HG02588 (cell line): ENCODE measurements at regions not wholly inside any gene's neighbourhood (a gene's known extent, or its start where the extent isn't known, plus 50 kb on each side); places are given as distances from the start of the nearest gene placed in this dataset.

Experiments
- ATAC-seq: cut with Tn5 transposase; IDR thresholded peaks from one replicate; pipeline ENCODE4 v1.9.1; 2021; ENCODE audit warnings: mild to moderate bottlenecking, moderate library complexity; ENCODE audit not compliant: unreplicated experiment

DNA sequence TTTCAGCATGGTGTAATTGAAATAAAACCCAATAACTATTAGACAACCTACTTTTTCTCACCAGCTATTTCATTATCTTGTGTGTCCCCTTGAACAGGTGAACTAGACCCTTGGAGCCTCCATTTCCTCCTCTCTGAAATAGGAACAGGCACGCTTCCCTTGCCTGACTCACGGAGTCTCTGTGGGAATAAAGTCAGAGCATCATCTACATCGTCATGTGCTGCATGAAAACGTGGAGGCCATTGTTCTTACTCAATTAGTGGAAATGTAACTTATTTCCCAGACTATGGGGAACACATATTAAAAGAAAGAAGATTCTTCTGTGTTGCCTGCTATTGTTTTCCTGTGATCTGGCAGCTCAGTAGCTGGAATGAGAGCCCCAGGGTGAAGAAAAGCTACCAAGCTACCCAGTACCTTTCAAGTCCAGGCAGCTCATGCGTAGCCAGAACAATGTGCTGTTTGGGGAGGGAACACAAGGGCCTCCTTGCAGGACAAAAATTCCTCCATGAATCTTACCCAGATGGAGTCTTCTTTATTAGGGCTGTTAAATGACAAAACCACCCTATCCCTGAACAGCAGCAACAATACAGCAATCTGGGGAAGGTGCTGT is 59.8 kb downstream of the SOX11 start:
- ATAC-seq, result no peak

DNA sequence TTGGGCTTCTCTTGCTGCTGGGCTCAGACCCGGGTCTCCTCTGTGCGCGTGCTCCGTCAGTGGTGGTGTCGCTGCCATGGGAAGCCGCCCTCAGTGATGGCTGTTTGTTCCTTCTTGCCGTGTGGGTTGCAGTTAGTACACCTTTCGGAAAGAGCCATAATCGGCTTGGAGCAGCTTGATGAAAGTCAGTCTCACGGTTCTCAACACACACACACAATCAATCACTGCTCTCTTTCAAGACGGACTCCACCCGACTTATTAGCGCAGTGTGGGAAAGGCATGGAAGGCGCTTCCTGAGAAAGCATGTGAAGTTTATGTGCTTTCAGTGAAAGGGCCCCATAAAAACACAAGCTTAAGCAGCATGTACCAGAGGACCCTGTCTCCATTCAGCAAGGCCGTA is 64.1 kb downstream of the SOX11 start:
- no peak for ATAC-seq

DNA sequence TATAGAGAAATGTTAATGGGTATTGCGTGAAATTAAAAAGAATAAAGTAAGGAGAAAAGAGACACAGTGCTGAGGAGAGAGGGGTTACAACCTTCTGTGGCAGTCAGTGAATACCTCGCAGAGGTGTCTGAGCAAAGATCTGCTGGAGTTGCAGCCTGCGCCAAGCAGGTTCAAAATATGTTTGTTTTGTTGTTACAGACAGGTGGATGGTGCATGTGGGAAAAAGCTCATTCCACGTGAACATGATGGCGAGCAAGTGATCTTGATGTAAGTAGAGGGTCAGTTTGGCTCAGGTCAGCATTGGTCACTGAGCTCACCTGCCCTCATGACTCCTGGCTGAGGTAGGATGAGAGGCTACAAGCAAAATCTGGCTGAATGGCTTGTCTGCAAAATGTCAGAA is 66.2 kb downstream of the SOX11 start:
- no peak for ATAC-seq

DNA sequence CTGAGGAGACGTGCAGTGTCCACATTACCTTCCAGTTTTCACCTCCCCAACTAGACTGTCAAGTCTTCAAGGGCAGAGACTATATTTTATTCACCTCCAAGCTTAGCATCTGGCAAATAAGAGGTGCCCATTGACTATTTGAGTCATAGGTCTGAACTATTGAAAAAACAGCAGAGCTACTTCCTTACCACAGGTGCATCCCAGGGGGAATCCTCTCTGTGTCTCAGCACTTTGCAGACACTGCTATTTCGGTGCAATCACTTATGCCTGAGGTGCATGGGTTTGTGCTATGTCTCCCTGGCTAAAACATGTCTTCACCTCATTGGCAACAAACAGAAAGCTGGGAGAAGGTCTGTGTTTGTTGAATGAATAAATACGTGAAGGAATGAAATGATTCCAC is 67.8 kb downstream of the SOX11 start:
- ATAC-seq, result no peak

DNA sequence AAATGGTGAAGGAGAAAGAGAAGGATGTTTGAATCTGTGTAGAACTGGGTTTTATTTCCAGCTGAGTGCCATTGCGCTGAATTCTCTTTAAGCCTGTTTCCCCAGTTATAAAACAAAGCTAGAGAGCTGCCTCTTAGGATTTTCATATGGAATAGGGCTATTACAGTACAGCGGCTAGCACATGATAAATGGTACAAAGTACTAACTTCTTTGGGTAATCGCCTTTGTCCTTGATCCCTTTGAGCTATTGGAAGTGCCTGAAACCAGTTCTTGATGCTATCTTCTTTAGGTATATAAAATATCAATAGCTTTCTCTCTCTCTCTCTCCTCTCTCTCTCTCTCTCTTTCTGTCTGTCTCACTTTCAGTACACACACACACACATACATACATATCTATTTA is 71.3 kb downstream of the SOX11 start:
- ATAC-seq, result no peak

DNA sequence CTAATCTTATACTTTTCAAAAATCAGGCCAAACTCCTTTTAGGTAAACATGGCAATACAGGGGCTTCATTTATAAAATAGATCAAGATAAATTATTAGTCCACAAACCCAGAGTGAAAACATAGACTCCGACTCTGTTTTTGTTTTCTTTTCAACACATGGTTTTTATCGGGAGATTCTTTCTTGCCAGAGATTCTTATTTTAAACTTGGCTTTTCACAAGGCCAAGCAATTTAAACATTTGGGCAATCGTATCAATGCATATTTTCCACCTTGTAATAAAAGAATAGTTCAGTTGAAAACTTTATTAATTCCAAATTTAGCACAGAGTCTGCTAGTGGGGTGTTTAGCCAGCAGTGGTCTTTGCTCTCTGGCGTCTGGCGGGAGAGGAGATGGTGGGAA is 71.9 kb downstream of the SOX11 start:
- ATAC-seq, result no peak

DNA sequence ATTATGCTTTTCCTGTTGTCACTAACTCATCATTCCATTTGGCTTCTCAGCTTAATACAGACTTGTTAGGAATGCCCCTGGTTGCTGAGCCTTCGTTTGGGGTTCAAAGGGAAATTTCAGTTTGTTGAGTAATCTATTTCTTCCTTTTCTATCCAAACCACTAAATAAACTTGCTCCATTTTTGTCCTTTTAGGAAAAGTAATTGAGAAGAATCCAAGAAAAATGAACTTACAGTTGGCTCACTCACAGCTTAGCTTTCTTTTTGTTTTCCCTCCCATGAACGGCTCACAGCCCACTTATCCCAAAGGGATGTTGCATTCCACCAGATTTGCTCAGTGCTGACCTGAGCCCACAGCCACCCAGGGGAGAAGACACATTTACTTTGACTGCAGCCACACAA is 73.9 kb downstream of the SOX11 start:
- no peak for ATAC-seq

DNA sequence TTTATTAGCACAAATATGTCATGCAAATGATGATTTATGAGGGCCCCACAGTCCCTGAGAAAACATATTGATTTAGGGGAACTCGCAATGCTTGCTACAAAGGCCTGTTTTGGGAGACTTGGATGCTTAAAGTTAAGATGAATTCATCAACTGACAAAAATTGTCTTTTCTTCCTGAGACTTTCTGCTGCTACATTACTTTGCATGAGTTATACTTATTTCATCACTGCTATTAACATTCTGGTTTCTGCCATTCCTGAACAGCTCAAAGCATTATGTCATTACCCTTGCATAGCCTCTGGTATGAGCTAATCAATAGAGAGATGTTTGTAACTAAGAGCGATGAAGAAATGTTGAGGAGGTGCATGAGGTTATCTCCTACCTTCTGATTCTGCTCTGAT is 74.4 kb downstream of the SOX11 start:
- ATAC-seq, result no peak

DNA sequence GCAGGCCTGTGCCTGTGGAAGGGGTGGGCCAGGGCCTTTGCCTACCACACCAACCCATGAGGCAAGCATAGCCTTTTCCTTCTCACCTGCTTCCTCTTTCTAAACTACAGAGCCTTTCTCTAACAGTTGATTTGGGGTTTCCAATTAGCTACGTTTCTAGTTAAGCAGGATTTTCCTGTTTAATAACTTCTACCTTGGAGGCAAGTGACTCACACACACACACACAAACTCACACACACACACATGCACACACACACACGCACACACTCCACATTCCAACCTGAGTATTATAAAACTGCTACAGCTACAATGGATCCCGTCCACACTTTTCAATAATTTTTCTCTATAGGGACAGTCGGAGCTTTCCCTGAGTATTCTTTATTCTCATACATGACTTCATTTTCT is 84.9 kb downstream of the SOX11 start:
- ATAC-seq, result no peak

DNA sequence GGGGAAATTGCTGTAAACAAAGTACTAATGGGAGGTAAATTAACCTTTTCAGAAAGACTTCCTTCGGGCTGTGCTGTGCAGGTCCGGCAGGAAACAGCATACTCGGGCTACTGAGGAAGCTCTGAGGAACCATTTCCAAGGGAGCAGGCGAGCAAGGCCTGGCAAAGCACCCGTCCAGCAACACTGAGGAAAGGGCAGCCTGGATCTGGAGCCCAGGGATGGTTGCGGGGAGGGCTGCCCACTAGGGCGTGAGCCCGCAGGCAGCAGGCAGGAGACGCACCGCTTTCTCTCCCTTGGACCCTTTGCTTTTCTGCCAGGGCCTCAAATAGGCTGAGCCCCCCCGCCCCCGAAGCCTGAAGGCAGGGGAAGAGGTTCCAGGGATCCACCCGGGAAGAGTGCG is 89.5 kb downstream of the SOX11 start:
- no peak for ATAC-seq

DNA sequence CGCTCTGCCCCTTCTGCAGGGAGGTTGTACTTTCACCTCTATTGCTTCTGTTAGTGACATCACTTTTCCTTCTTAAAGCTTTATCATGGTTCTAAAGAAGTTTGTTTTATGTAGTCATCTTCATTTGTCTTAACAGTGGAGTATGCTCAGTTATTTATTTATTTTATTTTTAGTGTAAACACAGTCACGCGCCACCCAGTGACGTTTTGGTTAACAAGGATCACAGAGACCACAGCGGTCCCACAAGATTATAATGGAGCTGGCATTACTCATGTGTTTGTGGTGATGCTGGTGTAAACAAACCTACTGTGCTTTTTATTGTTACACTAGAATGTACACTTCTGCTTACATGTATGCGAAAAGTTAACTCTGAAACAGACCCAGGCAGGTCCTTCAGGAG is 89.9 kb downstream of the SOX11 start:
- no peak for ATAC-seq

DNA sequence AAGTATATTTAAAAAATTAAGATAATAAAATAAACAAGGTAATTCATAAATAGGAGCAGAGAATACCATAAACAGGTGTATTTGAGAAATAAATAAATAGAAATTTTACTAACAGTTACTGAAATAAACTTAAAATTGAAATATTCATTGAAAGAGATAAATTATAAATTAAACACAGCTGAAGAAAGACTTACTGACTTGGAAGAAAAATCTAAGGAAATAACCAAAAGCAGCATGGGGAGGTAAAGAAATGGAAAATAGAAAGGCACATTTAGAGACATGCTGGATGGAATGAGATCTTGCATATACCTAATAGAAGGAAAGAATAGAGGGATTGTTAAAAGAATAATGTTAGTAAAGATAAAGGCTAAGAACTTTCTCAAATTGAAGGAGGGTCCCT is 96.3 kb downstream of the SOX11 start:
- ATAC-seq, result no peak

DNA sequence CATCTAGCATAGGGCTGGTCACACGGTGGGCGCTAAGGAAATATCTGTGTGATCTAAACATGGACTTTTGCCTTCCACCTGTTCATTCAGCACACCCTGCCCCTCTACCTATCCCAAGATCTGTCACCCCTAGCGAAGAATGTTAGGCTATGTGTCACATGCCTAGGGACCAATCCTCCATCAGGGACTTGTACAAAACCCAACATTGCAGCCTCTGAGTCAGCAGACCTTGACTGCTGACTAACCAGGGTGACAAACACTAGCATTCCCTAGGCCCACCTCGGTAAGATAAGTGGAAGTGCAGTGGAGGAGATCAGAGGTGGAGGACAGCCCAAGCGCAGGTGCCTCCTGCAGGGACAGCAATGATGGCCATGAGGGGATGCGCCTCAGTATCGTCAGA is 99.2 kb downstream of the SOX11 start:
- no peak for ATAC-seq

DNA sequence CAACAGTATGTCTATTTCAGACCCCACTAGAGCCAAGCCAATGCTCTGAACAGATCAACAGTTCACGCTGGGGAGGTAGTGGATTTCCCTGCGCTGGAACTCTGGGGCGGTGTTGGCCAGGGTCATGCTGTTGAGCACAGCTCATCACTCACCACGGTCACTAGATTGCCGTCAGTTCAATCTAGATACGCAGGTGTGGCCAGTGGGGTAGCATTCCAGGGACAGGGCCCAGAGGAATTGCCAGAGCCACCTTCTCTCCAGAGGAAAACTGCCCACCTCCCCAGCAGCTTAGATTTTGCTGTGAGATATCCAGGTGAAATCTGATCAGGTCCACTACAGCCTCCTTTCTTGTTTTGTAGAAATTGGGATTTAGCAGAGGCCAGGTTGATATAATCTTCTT is 101.8 kb downstream of the SOX11 start:
- ATAC-seq, result no peak

DNA sequence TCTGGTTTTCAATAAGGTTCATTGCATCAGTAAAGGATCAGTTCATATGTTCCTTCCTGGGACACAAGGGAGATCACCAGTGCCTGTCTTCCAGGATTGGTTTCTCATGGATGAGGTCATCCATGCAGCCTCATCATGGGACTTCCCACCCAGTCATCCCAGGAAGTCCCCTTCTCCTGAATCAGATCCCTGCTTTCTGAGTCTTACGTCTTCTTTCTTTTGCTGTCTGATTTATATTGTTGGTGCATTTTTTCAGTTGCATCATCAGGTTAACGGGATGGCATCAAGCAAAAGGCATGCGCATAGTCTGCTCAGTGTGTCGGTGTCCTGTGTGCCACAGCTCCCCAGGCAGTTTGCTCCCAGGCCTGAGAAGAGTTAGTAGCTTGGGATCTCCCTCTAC is 105.9 kb downstream of the SOX11 start:
- ATAC-seq, result no peak

DNA sequence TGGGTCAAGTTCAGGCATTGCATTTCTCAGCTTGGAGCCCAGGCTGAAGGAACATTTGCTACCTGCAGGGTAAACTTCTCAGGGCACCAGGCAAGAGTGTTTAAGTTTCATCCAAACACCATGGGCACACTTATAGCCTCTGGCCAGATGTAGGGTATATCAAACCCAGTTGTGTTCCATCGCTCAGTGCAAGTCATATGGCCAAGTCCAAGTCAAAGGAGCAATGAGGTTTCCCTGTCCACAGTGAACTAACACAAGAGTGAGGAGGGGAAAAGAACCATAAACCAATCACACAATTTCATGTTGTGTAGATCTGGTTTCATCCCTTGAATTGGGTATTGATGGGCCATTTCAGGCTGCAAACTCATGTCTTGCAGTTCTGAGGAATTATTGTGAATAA is 107.2 kb downstream of the SOX11 start:
- no peak for ATAC-seq

DNA sequence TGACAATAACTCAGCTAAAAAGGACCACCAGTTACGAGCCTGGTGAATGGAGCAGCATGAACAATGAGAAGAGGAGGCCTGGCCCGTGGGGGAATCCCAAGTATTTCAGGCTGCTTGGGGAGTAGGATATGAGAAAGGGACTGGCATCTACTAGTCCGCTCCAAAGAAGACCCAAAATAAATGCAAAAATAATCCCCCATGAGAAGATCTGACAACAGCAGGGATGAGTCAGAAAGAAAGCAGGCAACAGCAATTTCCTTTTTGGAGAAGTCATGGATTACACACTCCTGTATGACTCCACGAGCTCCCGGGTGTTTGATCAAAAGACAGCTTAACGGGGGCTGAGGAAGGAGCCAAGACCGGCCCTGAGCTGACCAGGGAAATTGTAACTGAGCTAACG is 111.4 kb downstream of the SOX11 start:
- no peak for ATAC-seq

DNA sequence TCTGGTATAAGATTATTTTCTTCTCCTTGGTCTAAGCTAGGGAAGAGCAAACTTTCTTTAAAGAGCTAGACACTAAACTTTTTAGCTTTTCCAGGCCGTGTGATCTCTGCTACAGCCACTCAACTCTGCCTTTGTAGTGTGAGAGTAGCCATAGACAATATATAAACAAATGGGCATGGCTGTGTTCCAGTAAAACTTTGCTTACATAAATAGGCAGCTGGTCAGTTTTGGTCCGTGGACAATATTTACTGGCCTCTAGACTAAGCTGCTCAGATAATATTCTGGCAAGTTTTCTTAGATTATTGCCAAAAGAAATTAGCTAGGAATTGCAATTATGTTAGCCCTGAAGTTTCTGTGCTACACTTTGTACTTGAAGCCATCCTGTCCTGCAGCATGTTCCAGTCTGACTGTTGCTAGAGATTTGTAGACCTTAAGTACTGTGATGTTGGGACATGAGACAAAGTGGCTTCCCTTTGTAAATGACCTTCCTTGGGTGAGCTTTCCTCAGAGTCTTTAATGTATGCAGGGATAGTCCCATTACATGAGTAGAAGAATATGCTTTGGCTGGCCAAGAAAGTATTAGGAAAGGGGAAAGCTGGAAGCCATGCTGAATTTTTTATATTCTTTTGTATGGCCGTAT is 126.9 kb downstream of the SOX11 start:
- no peak for ATAC-seq

DNA sequence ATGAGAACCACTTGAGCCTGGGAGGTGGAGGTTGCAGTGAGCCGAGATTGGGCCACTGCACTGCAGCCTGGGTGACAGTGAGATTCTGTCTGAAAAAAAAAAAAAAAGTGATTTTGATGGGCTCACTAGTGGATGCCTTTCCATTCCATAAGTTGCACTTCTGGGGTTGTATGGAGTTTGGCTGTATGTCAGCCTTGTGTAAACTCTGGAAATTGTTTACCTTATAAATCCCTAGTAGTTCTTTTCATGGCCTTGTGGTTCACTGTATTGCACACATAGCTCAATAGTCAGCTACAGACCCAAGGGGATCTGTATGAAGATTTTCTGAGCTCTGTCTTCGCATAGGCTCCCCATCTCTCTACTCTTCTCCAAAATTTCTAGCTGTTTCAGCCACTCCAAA is 131.9 kb downstream of the SOX11 start:
- ATAC-seq, result no peak

DNA sequence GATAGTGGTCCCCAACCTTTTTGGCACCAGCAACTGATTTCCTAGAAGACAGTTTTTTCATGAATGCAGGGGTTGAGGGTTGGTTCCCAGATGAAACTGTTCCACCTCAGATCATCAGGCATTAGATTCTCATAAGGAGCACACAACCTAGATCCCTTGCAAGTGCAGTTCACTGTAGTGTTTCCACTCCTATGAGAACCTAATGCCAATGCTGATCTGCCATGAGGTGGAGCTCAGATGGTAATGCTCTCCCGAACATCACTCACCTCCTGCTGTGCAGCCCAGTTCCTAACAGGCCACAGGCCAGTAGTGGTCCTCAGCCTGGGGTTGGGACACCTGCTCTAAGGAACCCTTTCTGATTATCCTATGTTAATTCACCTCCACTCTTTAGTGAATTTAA is 133.5 kb downstream of the SOX11 start:
- ATAC-seq, result no peak

DNA sequence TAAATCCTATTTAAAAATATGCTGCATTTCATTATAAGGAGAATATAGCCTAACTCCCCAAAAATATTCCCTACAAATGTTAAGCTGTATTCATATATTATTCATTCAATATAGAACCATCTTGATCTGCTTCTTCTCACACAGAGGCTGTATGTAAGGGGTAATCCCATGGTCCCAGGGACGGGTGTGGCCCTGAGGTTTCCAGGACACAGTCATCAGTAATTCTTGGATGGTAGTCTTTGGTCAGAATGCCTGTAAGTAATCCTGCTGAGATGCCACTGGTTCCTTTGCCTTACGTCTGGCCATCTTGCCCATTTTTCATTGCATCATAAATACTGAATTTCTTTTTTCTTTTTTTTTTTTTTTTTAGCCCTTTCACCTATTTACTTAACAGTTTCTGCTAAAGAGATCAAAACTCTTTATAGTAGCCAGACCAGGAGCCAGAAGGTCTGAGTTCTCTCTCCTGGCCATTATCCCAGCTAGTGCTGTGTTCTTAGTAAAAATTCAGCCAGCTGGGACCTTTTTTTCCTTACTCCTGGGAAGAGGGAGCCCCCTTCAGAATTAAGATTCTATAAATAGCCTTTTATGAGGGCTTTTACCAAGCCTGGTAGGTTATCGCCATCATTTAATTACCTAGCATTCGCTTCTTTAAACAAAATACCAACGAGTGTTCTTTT is 134.9 kb downstream of the SOX11 start:
- no peak for ATAC-seq

DNA sequence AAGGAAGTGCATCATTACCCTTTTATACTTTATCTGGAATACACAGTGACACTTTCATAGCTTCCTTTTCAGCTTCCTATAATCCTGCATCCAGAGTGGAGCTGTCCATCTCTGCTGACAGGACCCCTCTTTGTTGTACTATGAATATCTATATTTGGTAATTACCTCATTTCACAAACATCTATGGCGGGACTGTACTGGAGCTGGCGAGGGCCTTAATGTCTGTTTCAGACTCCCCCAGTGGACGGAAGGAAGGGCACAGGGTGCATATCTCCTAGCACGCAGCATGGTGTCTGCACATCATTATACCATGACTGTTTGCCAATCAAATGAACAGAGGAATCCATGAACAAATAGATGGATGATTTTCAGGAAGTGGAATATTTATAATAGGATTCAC is 142.3 kb downstream of the SOX11 start:
- ATAC-seq, result no peak

DNA sequence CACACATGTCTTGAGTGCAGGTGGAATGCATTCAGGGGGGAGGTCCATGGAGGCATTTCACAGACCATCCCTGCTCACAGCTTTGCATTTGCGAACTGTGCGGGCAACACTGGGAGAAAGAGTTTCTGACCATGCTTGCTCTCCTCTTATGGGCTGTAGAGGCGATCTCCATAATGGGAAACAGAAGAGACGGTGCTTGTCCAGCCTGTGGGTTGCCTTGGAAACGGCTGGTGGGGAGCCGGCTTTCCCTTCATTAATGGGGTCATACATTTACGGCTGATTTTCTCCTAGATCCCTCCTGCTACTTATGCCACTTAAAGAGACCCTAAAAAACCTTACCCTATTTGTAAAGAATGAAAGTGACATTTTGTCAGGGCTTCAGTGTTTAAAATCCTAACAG is 147.4 kb downstream of the SOX11 start:
- no peak for ATAC-seq
